SJCRH30 (cell line): ENCODE measurements at regions not wholly inside any gene's neighbourhood (a gene's known extent, or its start where the extent isn't known, plus 50 kb on each side); places are given as distances from the start of the nearest gene placed in this dataset.
A peak's percentile ranks its signal among the peaks of the same experiment; 100 is the strongest.

Source experiments
- DNase-seq, 2 experiments: peaks; one replicate each; pipeline ENCODE4 v3.0.0-alpha.2; 2015 to 2020
- H3K27ac ChIP-seq: fragments of 250-450 bp; sonication (Bioruptor Pico); 2 replicates; pipeline ENCODE4 v1.5.1; 2020; ENCODE audit warnings: mild to moderate bottlenecking, moderate library complexity
- H3K27me3 ChIP-seq: fragments of 250-450 bp; sonication (Bioruptor Pico); 2 replicates; pipeline ENCODE4 v1.5.1; 2020; ENCODE audit warnings: mild to moderate bottlenecking, moderate library complexity
- H3K36me3 ChIP-seq: fragments of 250-450 bp; sonication (Bioruptor Pico); 2 replicates; pipeline ENCODE4 v1.5.1; 2020; ENCODE audit warnings: mild to moderate bottlenecking, moderate library complexity
- H3K4me1 ChIP-seq: fragments of 250-450 bp; sonication (Bioruptor Pico); 2 replicates; pipeline ENCODE4 v1.5.1; 2020; ENCODE audit warnings: mild to moderate bottlenecking, moderate library complexity
- H3K4me3 ChIP-seq: fragments of 250-450 bp; sonication (Bioruptor Pico); 2 replicates; pipeline ENCODE4 v1.5.1; 2020; ENCODE audit warnings: mild to moderate bottlenecking, moderate library complexity
- H3K9me3 ChIP-seq: fragments of 250-450 bp; sonication (Bioruptor Pico); replicated peaks from 2 replicates; pipeline ENCODE4 v1.5.1; 2020; ENCODE audit warnings: mild to moderate bottlenecking, moderate library complexity

- Histone ChIP-seq H3K27me3 (peaks cover 24% of the 10 kb centered on the region), H3K4me3 (no peak overlapping the region), H3K27ac (no peak overlapping the region), H3K4me1 (peaks cover 7% of the 10 kb centered on the region; the same call in 1 of the 2 replicates), H3K9me3 (no peaks in the 10 kb centered on the region), H3K36me3 (no peaks in the 10 kb centered on the region)
- no peak for DNase-seq
Observed at GRCh38 chr9:129319076-129319937, 141.2 kb upstream of the IER5L start.

- peaks cover 24% of the 10 kb centered on the region for H3K27me3 ChIP-seq
- DNase-seq = no peak
- H3K27ac ChIP-seq = no peak overlapping the region
- H3K9me3 ChIP-seq = no peaks in the 10 kb centered on the region
- no peak overlapping the region for H3K4me3 ChIP-seq
- no peaks in the 10 kb centered on the region for H3K36me3 ChIP-seq
- peaks cover 7% of the 10 kb centered on the region; the same call in 1 of the 2 replicates for H3K4me1 ChIP-seq
Observed at GRCh38 chr9:129318121-129319075, 140.3 kb upstream of the IER5L start.

GRCh38 chr9:129317179-129318011, 139.3 kb upstream of the IER5L start:
- Histone ChIP-seq H3K27me3 (peaks cover 24% of the 10 kb centered on the region), H3K4me3 (no peak overlapping the region), H3K36me3 (no peaks in the 10 kb centered on the region), H3K27ac (no peak overlapping the region), H3K4me1 (peaks cover 7% of the 10 kb centered on the region; the same call in 1 of the 2 replicates), H3K9me3 (no peaks in the 10 kb centered on the region)
- peak in 1 of 2 experiments; percentile 34 for DNase-seq

GRCh38 chr9:129316281-129317030, 138.4 kb upstream of the IER5L start:
- Histone ChIP-seq H3K4me1 (peaks cover 7% of the 10 kb centered on the region; the same call in 1 of the 2 replicates), H3K27ac (no peak overlapping the region), H3K36me3 (no peaks in the 10 kb centered on the region), H3K9me3 (no peaks in the 10 kb centered on the region), H3K27me3 (peaks cover 24% of the 10 kb centered on the region), H3K4me3 (no peak overlapping the region)
- DNase-seq = no peak

GRCh38 chr9:129313331-129313955, 135.4 kb upstream of the IER5L start:
- no peak overlapping the region for H3K27ac ChIP-seq
- no peaks in the 10 kb centered on the region for H3K4me1 ChIP-seq
- no peaks in the 10 kb centered on the region for H3K9me3 ChIP-seq
- no peak overlapping the region for H3K4me3 ChIP-seq
- no peak for DNase-seq
- no peaks in the 10 kb centered on the region for H3K36me3 ChIP-seq
- H3K27me3 ChIP-seq = peaks cover 12% of the 10 kb centered on the region; the same call in 1 of the 2 replicates

GRCh38 chr9:129312251-129313122, 134.4 kb upstream of the IER5L start:
- Histone ChIP-seq H3K4me3 (no peak overlapping the region), H3K4me1 (no peaks in the 10 kb centered on the region)
- DNase-seq = no peak

GRCh38 chr9:129311643-129312042, 133.6 kb upstream of the IER5L start:
- Histone ChIP-seq H3K36me3 (no peaks in the 10 kb centered on the region), H3K27me3 (peaks cover 11% of the 10 kb centered on the region), H3K4me1 (no peaks in the 10 kb centered on the region), H3K4me3 (no peak overlapping the region), H3K9me3 (no peaks in the 10 kb centered on the region), H3K27ac (no peak overlapping the region)
- DNase-seq = no peak

More at GRCh38 chr9:129312251-129313122, 134.4 kb upstream of the IER5L start:
- H3K9me3 ChIP-seq = no peaks in the 10 kb centered on the region
- H3K27me3 ChIP-seq = peaks cover 12% of the 10 kb centered on the region; the same call in 1 of the 2 replicates
- H3K36me3 ChIP-seq = no peaks in the 10 kb centered on the region
- H3K27ac ChIP-seq = no peak overlapping the region

- DNase-seq = no peak
- Histone ChIP-seq H3K36me3 (no peaks in the 10 kb centered on the region), H3K27me3 (peaks cover 3% of the 10 kb centered on the region), H3K4me1 (no peaks in the 10 kb centered on the region), H3K9me3 (no peaks in the 10 kb centered on the region), H3K27ac (no peak overlapping the region), H3K4me3 (no peak overlapping the region)
Observed at GRCh38 chr9:129310666-129311350, 132.7 kb upstream of the IER5L start.

- no peak for DNase-seq
- no peaks in the 10 kb centered on the region for H3K36me3 ChIP-seq
- peaks cover 3% of the 10 kb centered on the region; the same call in 1 of the 2 replicates for H3K27me3 ChIP-seq
- no peak overlapping the region for H3K27ac ChIP-seq
- no peaks in the 10 kb centered on the region for H3K4me1 ChIP-seq
- no peaks in the 10 kb centered on the region for H3K9me3 ChIP-seq
- H3K4me3 ChIP-seq = no peak overlapping the region
Observed at GRCh38 chr9:129309906-129310305, 131.8 kb upstream of the IER5L start.

GRCh38 chr9:129309041-129309430, 131.0 kb upstream of the IER5L start:
- no peak overlapping the region for H3K4me3 ChIP-seq
- no peak for DNase-seq

GRCh38 chr9:129307227-129307970, 129.3 kb upstream of the IER5L start:
- H3K27ac ChIP-seq = no peak overlapping the region
- no peaks in the 10 kb centered on the region for H3K4me1 ChIP-seq
- no peaks in the 10 kb centered on the region for H3K36me3 ChIP-seq
- DNase-seq = no peak
- H3K27me3 ChIP-seq = peaks cover 3% of the 10 kb centered on the region; the same call in 1 of the 2 replicates
- peaks cover 2% of the 10 kb centered on the region; the same call in 1 of the 2 replicates for H3K9me3 ChIP-seq
- no peak overlapping the region for H3K4me3 ChIP-seq

More at GRCh38 chr9:129309041-129309430, 131.0 kb upstream of the IER5L start:
- Histone ChIP-seq H3K9me3 (no peaks in the 10 kb centered on the region), H3K27me3 (peaks cover 3% of the 10 kb centered on the region; the same call in 1 of the 2 replicates), H3K36me3 (no peaks in the 10 kb centered on the region), H3K27ac (no peak overlapping the region), H3K4me1 (no peaks in the 10 kb centered on the region)
